NT2/D1 (cell line): ENCODE measurements at regions not wholly inside any gene's neighbourhood (a gene's known extent, or its start where the extent isn't known, plus 50 kb on each side); places are given as distances from the start of the nearest gene placed in this dataset.

ENCODE experiments used
- SUZ12 ChIP-seq: IDR thresholded peaks from 2 replicates; pipeline ENCODE4 v1.6.1; 2011; ENCODE audit not compliant: insufficient read length, insufficient read depth; ENCODE audit errors: extremely low read depth
- YY1 ChIP-seq: IDR thresholded peaks from 2 replicates; pipeline ENCODE4 v1.6.1; 2011; ENCODE audit not compliant: insufficient read length, insufficient read depth
- ZNF274 ChIP-seq: IDR thresholded peaks from 2 replicates; pipeline ENCODE4 v1.6.1; 2011; ENCODE audit warnings: mild to moderate bottlenecking, low read depth, low read length

DNA sequence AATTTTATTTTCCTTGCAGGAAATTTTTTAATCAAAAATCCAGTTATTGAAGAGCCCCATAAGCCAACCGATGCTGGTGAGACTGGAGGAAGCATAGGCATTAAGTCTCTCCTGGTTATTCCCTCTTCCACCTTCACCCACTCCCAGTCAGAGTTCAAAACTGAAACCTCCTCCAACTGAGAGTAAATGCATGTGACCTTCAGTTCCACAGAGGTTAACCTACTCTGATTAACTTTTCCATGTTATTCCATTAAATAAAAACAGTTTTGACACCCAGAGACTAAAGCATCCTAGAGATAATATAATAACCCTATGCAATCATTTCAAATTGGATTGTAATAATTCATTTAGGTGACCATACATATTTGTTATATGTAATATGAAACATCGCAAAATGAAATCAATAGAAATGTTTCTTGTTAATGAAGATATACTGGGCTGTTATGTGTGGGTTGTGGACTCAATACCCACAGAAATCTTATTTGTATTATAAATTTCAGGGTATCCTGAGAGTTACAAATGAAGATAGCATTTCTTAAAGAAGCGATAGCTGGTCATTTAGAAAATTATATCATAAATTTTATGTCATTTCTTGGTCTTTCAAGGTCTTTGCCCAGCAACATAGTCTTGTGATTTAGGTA lies 376.5 kb downstream of the SETD4 start:
- TF ChIP-seq SUZ12 (no peak), YY1 (no peak), ZNF274 (no peak)
